WTC11 (cell line): ENCODE measurements at regions not wholly inside any gene's neighbourhood (a gene's known extent, or its start where the extent isn't known, plus 50 kb on each side); places are given as distances from the start of the nearest gene placed in this dataset.

Experiments
- MYBL2 ChIP-seq: sonication (generic); formaldehyde crosslinking; IDR thresholded peaks from 2 replicates; pipeline ENCODE4 v1.8.1; 2023; ENCODE audit warnings: mild to moderate bottlenecking, moderate library complexity, missing genetic modification reagents
- NFYB ChIP-seq: sonication (generic); formaldehyde crosslinking; conservative IDR thresholded peaks from 2 replicates; pipeline ENCODE4 v1.8.0; 2022; ENCODE audit warnings: low read depth, missing genetic modification reagents
- NR2C2 ChIP-seq: sonication (generic); formaldehyde crosslinking; IDR thresholded peaks from 2 replicates; pipeline ENCODE4 v1.8.0; 2022; ENCODE audit warnings: mild to moderate bottlenecking, missing genetic modification reagents
- SP1 ChIP-seq: sonication (generic); formaldehyde crosslinking; conservative IDR thresholded peaks from 2 replicates; pipeline ENCODE4 v1.8.1; 2022; ENCODE audit warnings: missing genetic modification reagents
- TF ChIP-seq, protein P1 (sequence below): fragments of 200-600 bp; IDR thresholded peaks from 2 replicates; pipeline ENCODE4 v1.8.0; 2022; ENCODE audit warnings: antibody characterized with exemption
- TF ChIP-seq, protein P2 (sequence below): sonication (generic); formaldehyde crosslinking; IDR thresholded peaks from 2 replicates; pipeline ENCODE4 v1.8.1; 2022; ENCODE audit warnings: mild to moderate bottlenecking, missing genetic modification reagents, moderate library complexity, borderline replicate concordance
- TF ChIP-seq, protein P3 (sequence below): sonication (generic); formaldehyde crosslinking; IDR thresholded peaks from 2 replicates; pipeline ENCODE4 v1.8.0; 2022; ENCODE audit warnings: mild to moderate bottlenecking, missing genetic modification reagents
- TF ChIP-seq, protein P4 (sequence below): sonication (generic); formaldehyde crosslinking; IDR thresholded peaks from 2 replicates; pipeline ENCODE4 v1.8.1; 2023; ENCODE audit warnings: mild to moderate bottlenecking, missing genetic modification reagents, moderate library complexity

DNA sequence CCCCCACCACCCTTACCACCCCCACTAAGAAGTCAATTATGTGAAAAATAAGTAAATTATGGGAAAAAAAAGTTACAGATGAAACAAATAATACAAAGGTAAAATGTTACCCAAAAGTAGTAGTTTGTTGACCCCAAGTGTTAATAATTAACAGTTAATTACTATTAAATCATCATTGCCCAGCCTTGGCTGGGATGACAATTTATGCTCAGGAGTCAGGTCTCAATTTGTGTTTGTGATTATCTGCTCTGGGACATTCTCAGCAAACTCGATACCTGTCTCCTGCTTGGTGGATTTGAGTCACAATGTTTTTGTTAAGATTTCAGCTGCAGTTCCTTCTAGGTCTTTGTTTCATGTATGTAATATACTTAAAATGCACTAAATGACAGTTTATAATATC is 172.3 kb upstream of the IRX3 start:
- TF ChIP-seq, protein P1, sequence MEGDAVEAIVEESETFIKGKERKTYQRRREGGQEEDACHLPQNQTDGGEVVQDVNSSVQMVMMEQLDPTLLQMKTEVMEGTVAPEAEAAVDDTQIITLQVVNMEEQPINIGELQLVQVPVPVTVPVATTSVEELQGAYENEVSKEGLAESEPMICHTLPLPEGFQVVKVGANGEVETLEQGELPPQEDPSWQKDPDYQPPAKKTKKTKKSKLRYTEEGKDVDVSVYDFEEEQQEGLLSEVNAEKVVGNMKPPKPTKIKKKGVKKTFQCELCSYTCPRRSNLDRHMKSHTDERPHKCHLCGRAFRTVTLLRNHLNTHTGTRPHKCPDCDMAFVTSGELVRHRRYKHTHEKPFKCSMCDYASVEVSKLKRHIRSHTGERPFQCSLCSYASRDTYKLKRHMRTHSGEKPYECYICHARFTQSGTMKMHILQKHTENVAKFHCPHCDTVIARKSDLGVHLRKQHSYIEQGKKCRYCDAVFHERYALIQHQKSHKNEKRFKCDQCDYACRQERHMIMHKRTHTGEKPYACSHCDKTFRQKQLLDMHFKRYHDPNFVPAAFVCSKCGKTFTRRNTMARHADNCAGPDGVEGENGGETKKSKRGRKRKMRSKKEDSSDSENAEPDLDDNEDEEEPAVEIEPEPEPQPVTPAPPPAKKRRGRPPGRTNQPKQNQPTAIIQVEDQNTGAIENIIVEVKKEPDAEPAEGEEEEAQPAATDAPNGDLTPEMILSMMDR, result no peak
- no peak for TF ChIP-seq NR2C2 (CRISPR knock-in tag)
- TF ChIP-seq NFYB (CRISPR knock-in tag), result no peak
- TF ChIP-seq MYBL2 (CRISPR knock-in tag), result no peak
- TF ChIP-seq, protein P2, sequence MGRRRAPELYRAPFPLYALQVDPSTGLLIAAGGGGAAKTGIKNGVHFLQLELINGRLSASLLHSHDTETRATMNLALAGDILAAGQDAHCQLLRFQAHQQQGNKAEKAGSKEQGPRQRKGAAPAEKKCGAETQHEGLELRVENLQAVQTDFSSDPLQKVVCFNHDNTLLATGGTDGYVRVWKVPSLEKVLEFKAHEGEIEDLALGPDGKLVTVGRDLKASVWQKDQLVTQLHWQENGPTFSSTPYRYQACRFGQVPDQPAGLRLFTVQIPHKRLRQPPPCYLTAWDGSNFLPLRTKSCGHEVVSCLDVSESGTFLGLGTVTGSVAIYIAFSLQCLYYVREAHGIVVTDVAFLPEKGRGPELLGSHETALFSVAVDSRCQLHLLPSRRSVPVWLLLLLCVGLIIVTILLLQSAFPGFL (CRISPR knock-in tag), result no peak
- TF ChIP-seq, protein P3, sequence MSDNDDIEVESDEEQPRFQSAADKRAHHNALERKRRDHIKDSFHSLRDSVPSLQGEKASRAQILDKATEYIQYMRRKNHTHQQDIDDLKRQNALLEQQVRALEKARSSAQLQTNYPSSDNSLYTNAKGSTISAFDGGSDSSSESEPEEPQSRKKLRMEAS (CRISPR knock-in tag), result no peak
- TF ChIP-seq SP1 (CRISPR knock-in tag), result no peak
- TF ChIP-seq, protein P4, sequence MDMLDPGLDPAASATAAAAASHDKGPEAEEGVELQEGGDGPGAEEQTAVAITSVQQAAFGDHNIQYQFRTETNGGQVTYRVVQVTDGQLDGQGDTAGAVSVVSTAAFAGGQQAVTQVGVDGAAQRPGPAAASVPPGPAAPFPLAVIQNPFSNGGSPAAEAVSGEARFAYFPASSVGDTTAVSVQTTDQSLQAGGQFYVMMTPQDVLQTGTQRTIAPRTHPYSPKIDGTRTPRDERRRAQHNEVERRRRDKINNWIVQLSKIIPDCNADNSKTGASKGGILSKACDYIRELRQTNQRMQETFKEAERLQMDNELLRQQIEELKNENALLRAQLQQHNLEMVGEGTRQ (CRISPR knock-in tag), result no peak
